ENCODE measurements at regions not wholly inside any gene's neighbourhood (a gene's known extent, or its start where the extent isn't known, plus 50 kb on each side); places are given as distances from the start of the nearest gene placed in this dataset.

GRCh38 chr11:23789200-23789853, 707.5 kb upstream of the LUZP2 start:
- TF ChIP-seq CTCF (IDR thresholded peaks at IDR 0.05) (no peak), EZH2 (IDR thresholded peaks at IDR 0.05) (no peak)

Measured in neural progenitor cell (in vitro differentiated cells).